Lower leg skin (tissue), 4 donors: ENCODE measurements at regions not wholly inside any gene's neighbourhood (a gene's known extent, or its start where the extent isn't known, plus 50 kb on each side); places are given as distances from the start of the nearest gene placed in this dataset.

Experiments used
- DNase-seq, 2 donors: peaks; one replicate each; pipeline ENCODE4 v3.0.0-alpha.2; 2019; ENCODE audit warnings: low spot score in 2 of 2
- H3K4me3 ChIP-seq: fragments of 200-600 bp; sonication (generic); 2 replicates; pipeline ENCODE4 v1.5.1; 2017; ENCODE audit warnings: mild to moderate bottlenecking, low read depth; ENCODE audit not compliant: poor library complexity, severe bottlenecking
- POLR2A ChIP-seq, 2 donors: fragments of 450-650 bp; IDR thresholded peaks; one replicate each; pipeline ENCODE4 v1.6.1; 2016 to 2017; ENCODE audit warnings: antibody characterized with exemption in 2 of 2, mild to moderate bottlenecking in 1 of 2, moderate library complexity in 1 of 2
- WGBS, 2 donors: methylation state at CpG; one replicate each; pipeline ENCODE4 v1.1.5; 2018; 5-methylcytosine and 5-hydroxymethylcytosine counted together
- intact Hi-C: fragments of 100-400 bp; cut with DNase I; formaldehyde crosslinking; loops from one replicate; pipeline ENCODE4 v1.15.0; 2023; ENCODE audit warnings: low total_unique reads
- TF ChIP-seq, protein P1 (sequence below), 3 donors: fragments of 450-650 bp; IDR thresholded peaks; one replicate each; pipeline ENCODE4 v1.5.1; 2016; ENCODE audit warnings: antibody characterized with exemption in 3 of 3, mild to moderate bottlenecking in 3 of 3, moderate library complexity in 2 of 3

DNA sequence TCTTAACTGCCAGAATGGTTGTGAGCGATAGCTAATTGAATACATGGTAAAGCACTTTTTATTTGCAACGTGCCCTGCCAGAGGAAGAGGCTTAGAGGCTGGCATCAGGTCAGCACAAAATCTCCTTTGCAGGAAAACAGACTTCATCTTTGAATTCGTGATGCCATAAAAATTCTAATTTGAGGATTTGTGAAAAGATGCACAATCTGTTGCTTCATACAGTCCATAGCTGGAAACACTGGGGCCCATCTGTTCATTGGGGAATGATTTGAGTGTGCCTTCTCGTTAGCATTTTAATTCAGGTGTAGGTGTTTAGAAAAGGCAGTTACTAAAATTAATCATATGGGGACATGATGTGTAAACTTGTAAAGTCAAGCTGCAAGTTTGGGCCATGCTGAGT lies 876.0 kb downstream of the SLC4A3 start:
- no peak for DNase-seq
- WGBS, 2 donors, result 81 to 83% methylated on average over 4 of the region's 4 CpGs
- no peak for TF ChIP-seq POLR2A (IDR thresholded peaks at IDR 0.05)
- TF ChIP-seq, protein P1, sequence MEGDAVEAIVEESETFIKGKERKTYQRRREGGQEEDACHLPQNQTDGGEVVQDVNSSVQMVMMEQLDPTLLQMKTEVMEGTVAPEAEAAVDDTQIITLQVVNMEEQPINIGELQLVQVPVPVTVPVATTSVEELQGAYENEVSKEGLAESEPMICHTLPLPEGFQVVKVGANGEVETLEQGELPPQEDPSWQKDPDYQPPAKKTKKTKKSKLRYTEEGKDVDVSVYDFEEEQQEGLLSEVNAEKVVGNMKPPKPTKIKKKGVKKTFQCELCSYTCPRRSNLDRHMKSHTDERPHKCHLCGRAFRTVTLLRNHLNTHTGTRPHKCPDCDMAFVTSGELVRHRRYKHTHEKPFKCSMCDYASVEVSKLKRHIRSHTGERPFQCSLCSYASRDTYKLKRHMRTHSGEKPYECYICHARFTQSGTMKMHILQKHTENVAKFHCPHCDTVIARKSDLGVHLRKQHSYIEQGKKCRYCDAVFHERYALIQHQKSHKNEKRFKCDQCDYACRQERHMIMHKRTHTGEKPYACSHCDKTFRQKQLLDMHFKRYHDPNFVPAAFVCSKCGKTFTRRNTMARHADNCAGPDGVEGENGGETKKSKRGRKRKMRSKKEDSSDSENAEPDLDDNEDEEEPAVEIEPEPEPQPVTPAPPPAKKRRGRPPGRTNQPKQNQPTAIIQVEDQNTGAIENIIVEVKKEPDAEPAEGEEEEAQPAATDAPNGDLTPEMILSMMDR (IDR thresholded peaks at IDR 0.05), result no peak
- intact Hi-C loops, result no loop called here
- no peak overlapping the region for H3K4me3 ChIP-seq

DNA sequence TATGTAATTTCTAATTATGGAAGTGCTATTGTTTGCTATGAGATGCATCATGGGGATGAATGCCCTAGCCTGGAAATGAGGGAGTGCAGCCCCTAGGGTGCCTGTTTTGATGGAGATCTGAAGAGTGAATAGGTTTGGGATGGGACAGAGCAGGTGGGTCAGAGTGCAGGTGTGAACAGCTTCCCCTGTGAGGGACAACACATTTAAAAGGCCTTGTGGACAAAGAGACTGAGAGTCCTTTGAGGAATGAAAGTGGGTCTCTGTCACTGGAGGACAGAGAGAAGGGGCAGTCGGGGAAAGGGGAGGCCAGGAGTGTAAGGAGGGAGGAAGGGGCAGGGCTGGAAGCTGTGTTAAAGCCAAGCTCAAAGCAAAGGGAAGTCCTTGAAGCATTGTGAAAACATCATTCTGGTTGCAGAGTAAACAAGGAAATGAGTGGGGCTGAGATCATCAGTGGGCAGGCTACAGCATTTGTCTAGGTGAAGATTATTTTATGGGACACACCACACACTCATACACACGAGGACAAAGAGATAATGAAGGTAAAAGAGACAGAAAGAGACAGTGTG lies 877.6 kb downstream of the SLC4A3 start:
- WGBS, 2 donors, result 42 to 52% methylated on average over 2 of the region's 2 CpGs
- TF ChIP-seq, protein P1 (IDR thresholded peaks at IDR 0.05), result no peak
- no peak for TF ChIP-seq POLR2A (IDR thresholded peaks at IDR 0.05)
- no peak overlapping the region for H3K4me3 ChIP-seq
- DNase-seq, result no peak
- intact Hi-C loops, result no loop called here

DNA sequence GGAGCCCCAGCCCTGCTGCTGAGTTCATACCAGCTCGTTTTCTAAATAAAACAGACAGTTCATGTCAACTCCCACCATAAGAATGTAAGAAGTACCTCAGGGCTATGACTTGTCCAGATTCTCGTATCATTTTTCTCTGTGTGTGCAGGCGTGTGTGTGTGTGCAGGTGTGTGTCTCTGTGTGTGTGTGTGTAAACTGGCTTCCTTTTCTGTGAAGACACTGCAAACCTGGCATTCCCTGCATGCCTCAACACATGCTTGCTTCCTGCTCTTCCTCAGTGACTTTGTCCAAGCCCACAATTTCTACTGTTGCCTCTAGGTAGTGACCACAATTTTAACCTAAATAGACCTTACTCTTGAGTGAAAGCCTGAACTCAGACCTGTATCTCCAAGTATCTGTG lies 879.0 kb downstream of the SLC4A3 start:
- intact Hi-C loops, result no loop called here

DNA sequence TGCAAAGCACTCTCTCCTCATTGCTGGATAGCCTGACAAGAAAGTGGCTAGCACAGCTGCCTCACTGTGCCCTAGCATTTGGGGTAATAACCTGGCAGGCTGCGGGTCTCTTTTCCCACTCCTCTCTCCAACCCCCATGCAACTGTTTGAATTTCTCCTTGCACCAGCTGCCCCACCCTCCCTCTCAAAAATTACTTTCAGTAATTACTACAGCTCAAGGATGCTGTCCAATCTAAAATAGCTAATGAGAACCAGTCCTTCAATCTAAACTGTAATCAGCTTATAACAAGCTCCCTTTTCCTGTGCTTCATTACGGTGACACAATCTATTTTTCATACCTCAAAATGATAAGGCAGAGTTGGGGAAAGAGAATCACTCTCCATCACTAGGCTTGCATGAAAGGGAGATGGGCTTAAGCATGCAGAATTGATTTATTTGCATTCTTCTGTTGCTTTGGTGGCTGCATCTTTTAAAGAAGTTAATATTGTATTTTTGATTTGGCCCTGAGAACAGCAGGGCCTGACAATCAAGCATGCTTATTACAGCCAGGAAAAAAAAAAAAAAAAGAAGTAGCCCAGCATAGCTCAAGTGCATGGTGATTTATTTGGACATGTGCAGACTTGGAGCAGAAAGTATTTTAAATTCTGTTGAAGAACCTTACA lies 881.8 kb downstream of the SLC4A3 start:
- intact Hi-C loops, result no loop called here
- no peak for DNase-seq
- TF ChIP-seq, protein P1 (IDR thresholded peaks at IDR 0.05), result no peak
- TF ChIP-seq POLR2A (IDR thresholded peaks at IDR 0.05), result no peak
- H3K4me3 ChIP-seq, result no peak overlapping the region
- WGBS, 2 donors, result 60 to 66% methylated on average over 2 of the region's 2 CpGs

More for the DNA sequence above, 879.0 kb downstream of the SLC4A3 start:
- no peak for TF ChIP-seq POLR2A (IDR thresholded peaks at IDR 0.05)
- TF ChIP-seq, protein P1 (IDR thresholded peaks at IDR 0.05), result no peak
- DNase-seq, result no peak
- no peak overlapping the region for H3K4me3 ChIP-seq
- WGBS, 2 donors, result 64 to 69% methylated on average over 3 of the region's 3 CpGs

DNA sequence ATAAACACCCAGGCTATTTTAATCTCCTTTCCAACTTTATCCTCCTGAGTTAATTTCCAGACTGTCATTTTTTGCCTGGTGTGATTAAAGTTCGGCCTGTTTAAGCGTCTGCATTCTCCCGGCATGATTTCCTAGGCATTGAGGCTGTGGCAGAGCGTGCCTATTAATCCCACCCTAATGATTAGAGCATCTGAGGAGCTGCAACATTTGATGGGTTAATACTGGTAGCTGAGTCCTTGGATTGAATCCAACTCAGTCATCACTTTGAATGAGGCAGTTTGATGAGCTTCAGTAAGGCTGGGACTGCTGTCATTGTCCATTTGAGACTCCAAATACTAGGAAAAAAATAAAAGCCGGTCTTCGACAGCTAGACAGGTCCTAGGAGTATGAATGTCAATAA lies 882.5 kb downstream of the SLC4A3 start:
- no peak for DNase-seq
- no peak overlapping the region for H3K4me3 ChIP-seq
- intact Hi-C loops, result no loop called here
- WGBS, 2 donors, result 91 to 92% methylated on average over 6 of the region's 6 CpGs
- TF ChIP-seq POLR2A (IDR thresholded peaks at IDR 0.05), result no peak
- TF ChIP-seq, protein P1 (IDR thresholded peaks at IDR 0.05), result no peak

DNA sequence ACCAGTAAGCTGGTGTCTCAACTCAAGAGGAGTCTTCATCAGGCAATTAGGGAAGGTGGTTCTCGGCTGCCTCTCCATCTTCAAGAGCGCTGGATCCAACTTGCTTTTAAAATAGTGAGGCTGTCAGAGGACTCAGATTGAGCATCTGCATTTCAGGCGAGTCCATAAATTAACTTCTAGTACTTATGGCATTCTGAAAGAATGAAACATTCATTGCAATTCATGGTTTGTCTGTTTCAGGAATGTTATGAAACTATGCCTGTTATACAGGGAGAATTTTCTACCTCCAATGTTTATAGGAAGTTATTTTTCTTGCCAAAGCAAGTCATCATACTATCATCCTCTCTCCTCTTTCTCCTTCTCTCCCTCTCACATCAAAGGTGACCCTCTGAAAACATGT lies 883.2 kb downstream of the SLC4A3 start:
- H3K4me3 ChIP-seq, result no peak overlapping the region
- DNase-seq, result no peak
- 91 to 97% methylated on average over 3 of the region's 3 CpGs for WGBS, 2 donors
- intact Hi-C loops, result no loop called here
- no peak for TF ChIP-seq POLR2A (IDR thresholded peaks at IDR 0.05)
- TF ChIP-seq, protein P1 (IDR thresholded peaks at IDR 0.05), result no peak
